Stimulated activated CD4-positive, alpha-beta T cell treated with anti-CD3 and anti-CD28 coated beads, Interleukin-12 subunit alpha, Interleukin-12 subunit beta, amount 100 ng/mL, for 4 hours (primary cell): ENCODE measurements at regions not wholly inside any gene's neighbourhood (a gene's known extent, or its start where the extent isn't known, plus 50 kb on each side); places are given as distances from the start of the nearest gene placed in this dataset.
"Not testable (repeated sequence)": the region's sequence is repeated elsewhere in the genome, so short reads cannot be mapped to it uniquely, and the experiment has no call there.

Experiments used
- DNase-seq: peaks from one replicate; pipeline ENCODE4 v3.0.0-alpha.2; 2020

DNA sequence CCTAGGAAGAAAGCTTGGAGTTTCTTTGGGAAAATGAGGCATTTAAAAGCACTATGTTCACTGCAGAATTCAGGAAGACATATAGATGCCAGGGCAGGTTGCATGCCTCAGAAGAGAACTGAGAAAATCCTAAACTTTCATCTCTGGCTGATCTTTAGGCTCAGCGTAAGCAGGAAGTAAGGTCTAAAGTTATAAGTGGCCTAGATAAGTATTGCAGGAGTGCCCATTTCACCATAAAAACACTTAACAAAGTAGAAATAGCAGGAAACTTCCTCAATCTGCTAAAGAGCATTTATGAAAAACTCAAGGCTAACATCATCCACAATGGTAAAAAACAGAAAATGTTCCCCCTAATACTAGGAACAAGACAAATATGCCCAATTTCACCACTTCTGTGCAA lies 320.3 kb downstream of the BMP2 start:
- no peak for DNase-seq

DNA sequence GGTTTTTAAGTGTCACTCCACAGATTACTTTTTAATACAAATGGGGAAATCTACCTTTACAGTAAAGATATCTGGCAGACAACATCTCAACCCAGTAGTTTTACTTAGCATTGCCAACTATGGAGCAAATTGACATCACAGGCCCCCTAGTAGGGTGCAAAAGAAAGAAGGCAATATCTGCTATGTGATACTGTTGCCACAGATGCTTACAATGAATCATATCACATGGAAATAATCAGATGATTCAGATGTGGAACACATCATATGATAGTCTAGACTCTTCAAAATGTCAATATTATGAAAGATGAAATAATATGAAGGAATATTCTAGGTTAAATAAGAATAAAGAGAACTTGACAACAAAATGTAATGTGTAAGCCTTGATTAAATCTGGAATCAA lies 322.5 kb downstream of the BMP2 start:
- no peak for DNase-seq

DNA sequence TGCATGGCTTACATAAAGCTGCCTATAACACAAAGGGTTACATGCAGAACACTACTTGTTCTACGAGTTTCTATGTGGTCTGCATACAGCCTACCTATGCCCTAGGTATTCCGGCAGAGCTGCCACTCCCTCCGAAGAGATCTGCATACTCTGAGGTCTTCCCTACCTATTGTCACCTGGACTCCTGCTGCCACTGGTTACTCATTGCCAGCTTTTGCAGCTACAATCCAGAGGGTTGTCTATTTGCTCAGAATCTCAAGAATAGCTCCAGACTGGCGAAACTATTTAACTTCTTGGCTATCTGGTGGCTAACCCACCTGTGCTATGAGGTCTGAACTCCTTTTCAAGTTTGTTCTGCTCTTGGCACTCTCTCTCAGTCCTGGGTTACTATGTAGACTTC lies 323.3 kb downstream of the BMP2 start:
- DNase-seq = no peak

DNA sequence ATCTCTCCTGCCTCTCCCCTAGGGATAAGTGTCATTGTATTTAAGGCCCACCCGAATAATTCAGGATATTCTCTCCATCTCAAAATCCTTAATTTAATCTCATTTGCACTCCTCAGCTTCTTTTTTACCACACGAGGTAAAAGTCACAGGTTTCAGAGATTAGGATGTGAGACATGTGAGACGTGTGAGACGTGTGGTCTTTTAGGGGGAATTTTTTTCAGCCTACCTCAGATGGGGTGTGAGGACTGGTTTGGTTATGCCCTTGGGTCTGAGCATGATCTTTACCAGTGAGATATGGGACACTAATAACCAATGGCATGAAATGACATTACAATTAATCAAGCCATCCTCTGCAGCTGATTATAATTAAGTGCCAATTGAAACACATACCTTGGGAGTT lies 324.2 kb downstream of the BMP2 start:
- no peak for DNase-seq

DNA sequence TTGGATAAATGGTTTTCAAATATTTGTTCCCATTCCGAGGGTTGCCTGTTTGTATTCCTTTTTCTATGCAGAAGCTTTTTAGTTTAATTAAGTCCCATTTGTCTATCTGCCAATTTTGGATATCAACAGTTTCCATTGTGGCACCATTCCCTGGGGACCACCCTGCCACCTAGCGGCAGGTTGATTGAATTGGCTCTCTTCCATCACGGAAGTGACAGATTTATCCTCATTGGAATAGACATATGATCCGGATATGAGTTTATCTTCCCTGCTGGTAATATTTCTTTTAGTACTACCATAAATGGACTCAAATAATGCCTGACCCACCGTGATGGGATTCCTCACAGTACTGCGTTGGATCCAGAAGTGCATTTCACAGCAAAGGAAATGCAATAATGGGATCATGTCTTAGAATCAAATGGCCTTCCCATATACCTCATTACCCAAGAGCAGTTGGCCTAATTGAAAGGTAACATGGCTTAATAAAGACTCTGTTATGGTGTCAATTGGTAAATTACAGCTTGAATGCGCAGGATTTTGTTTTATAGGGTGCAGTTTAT lies 327.0 kb downstream of the BMP2 start:
- DNase-seq = no peak

DNA sequence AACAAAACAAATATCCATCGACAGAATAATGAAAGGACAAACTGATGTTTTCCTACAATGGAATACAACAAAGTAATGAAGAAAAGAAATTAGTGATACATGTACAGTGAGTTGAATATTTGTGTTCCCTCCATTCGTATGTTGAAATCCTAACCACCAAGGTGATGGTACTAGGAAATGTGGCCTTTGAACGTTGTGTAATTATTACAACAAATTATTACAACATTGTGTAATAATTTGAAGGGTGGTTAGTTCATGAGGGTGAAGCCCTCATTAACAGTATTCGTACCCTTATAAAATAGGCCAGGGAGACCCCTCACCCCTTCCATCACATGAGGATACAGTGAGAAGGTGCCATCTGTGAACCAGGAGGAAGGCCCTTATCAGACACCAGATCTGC lies 339.4 kb downstream of the BMP2 start:
- DNase-seq = no peak

DNA sequence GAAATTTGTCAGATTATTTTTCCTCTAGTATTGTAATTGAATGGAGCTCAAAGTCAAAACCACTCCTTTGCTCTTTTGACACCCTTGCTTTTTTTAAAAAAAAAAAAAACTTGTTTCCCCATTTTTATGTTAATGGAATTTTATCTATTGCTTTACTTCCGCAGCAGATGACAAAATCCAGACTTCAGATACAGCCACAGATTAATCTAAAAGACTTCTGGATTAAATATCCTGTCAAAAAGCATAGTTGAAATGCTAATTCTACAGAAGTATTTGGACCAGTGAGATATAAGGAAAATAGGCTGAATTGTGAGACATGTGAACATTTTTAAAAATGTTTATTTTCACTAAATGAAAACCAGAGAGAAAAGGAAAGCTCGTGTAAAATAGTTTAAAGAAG lies 341.4 kb downstream of the BMP2 start:
- DNase-seq = no peak

DNA sequence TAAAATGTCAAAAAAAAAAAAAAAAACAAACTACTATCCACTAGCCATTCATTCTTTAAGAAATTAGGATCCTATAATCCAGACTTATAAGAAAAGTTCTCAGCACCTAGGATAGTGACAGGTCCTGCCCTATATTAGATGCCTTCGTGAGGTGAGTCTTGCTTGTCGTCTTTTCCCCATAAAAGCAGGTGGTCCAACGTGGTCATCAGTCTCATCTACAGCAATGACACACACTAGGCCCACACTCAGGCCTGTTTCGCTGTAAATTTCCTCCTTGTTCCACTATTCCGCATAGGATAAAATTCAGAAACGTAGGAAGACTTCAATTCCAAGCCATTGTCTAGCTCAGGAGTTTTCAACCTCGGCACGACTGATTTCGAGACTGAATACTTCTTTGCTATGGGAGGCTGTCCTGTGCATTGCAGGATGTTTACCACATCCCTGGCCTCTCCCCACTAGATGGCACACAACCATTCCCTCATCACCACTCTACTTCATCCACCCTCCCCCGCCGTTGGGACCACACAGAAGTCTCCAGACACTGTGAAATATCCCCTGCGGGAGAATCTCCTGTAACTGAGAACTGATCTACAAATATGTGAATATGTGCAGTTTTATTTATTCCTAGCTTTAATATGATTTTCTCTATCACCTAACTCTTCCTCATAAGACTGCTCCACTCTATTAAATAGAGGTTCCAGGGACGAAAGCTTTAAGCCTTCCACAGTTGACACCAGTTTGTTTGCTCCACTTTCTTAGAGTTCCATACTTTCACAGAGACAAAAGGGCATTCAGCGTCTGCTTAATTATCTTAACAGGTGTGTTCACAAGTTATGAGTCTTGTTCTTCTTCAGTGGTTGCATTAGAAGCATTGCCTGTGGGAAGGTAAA lies 346.3 kb downstream of the BMP2 start:
- DNase-seq = no peak

DNA sequence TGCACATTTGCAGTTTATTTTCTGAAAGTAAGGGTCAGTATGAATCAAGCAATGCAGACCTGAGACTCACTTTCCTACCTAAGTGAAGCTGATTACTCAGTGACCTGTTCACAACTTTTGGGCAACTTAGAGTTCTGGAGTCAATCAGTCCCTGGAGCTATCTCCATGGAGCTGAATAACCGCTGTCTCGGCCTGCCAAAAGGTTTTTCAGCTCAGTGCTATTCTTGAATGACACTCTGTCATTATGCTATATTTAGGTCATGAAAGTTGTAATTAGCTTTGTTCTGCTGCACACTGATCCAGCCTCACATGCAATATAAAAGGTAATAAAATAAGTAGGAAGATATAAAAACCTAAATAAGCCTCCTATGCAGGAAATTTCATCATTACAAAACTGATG lies 356.0 kb downstream of the BMP2 start:
- DNase-seq = no peak

DNA sequence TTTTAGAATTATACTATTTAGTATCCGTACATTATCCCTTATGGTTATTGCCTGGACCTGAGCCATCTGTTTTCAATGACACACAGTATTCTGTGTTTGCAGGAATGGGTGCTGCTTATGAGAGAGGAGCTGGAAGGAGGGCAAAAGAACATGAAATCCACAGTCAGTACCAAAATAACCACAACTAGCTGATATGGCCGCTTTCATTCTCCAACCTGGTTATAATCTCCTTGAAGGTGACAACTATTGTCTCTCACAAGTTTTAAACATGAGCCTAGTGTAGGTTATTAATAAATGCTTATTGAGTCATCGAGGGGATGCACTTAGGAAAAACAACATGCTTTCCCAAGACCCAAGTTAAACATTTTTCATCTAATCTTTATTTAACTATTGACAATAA lies 356.6 kb downstream of the BMP2 start:
- no peak for DNase-seq

DNA sequence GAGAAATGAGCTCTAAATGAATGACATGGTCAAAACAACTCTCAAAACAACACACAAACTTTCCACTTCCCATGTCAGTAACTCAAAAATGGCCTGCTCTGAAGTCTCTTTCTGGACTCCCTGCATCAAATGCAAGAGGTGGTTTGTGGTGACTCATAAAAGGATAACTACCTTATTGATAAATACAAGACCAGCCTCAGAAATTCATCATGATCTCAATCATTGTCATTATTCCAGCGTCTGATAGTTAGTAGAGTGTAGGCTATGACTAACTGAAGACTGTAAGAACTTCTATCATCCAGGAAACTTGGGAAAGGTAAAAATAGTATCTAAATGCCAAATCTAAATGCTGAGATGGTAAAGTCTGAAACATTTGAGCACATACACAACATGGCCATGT lies 369.4 kb downstream of the BMP2 start:
- DNase-seq = no peak

DNA sequence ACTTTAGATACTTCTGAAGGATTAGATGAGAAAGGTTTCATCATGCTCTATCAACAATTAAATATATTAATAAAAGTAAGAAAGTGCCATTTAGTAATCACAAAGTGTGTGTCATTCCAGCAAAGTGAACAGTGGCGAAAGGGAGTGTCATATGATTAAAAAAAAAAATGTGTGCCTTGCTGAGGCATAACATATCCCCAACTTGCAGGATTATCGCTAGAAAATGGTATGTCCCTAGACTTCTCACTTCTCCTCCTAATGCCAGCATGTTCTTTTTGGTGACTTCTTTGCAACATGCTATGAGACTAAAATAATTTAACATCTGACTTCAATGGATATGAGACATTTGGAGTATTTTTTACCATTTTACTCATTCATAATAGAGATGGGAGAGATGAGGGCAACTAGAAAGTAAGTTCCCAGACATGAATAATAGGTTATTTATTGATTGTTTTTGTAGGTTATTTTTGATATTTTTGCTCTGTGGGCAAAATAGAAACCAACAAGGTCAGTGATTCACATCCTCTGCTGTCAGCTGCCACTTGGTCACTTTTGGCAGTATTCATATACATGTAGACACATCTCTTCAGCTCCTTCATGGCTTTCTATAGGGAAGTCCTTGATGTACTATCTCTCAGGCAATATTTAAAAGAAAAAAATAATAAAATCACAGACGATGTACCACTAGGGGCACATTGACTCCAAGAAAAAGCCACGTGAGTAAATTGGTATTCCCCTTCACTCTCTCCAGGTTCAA lies 370.1 kb downstream of the BMP2 start:
- DNase-seq = no peak

DNA sequence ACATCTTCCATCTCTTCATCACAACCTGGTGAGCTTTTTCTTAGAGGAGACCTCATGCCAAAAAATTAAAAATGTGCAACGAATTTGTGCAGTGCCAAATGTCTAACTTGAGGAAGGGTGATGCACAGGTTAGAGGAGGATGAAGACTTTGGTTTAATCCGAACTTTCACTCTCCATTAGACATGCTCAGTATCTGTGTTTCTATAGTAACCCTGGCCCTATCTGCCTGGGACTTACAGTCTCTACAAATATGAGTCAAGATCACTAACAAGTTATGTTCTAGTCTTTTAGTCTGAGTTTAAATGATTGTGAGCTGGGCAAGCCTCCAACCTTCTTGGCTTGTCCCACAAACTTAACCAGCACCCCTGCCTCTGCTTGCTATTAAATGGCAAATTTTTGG lies 377.0 kb downstream of the BMP2 start:
- DNase-seq = no peak

DNA sequence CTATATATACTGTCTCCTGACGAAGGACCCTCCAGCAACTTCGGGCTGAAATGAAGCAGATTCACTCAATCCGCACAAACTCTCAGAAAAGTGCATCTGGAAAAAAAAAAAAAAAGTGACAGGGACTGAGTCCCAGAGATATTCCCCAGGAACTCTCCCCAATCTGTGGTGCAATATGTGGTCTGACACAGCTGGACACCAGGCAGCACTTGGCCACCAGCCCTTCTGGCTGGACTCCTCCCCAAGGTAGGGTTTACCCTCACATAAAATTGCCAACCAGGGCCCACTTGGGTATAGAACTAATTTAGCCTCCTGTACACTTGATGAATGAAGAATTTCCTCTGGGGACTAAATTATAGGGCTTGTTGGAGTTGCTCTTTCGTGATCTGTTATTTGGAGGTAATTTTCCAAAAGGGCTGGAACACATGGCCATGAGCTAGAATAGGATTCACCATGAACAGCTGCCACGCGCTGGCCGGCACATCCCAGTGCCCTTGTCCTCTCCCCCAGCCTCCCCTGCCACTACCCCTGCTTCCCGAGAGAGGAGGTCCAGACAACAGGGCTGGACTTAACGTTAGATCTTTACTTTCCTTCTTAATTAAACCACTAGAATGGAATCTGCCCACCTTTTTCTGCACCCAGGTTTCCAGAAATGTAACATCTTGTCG lies 379.2 kb downstream of the BMP2 start:
- DNase-seq = no peak

DNA sequence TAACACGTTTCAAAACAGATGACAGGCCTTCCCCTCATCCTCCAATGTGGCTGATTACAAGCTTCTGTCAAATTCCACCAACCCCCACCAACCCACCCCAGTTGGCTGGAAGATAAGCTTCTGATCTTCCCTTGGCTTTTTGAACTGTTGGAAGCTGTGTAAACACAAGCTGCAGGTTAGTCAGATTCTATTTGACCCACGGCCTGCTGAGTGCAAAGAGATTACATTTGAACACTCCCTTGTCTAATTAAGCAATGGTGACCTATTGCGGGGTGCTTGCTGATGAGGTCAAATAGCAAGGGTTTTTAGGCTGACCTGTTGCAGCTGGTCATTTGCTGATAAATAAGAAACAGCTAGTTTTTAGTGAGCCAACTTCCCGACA lies 379.7 kb downstream of the BMP2 start:
- no peak for DNase-seq

DNA sequence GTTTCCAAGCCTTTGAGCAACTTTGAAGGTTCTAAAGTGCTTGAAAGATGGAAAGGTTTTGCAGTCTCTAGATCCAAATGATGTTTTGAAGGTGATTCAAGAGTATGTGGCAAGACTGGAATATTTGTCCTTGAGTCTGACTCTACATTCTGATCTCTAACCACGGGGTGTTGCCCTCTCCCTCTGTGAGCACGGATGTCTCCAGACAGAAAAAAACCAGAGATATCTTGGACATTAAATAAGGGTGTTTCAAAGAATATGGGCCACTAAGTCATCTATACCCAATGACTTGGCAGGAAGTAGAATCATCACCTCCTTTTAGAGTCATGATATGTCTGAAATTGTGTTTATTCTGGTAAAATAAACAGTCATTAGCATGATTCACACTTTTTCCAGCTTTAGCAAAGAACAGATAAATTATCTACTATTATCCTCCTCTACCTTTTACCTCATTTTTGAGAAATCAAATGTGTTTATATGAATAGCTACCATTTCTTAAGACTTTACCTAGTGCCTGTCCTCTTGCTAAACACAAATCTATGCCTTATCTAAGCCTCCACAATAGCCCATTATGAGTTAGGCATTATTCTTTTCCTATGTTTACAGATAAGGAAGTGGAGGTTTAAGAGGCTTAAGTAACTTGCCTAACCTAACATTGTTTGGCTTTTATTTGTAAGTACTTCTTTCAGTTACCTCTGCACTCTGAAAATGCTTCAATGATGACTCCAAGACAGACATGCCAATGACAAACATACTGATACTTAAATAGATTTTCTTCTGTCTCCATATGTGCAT lies 384.4 kb downstream of the BMP2 start:
- DNase-seq = no peak

DNA sequence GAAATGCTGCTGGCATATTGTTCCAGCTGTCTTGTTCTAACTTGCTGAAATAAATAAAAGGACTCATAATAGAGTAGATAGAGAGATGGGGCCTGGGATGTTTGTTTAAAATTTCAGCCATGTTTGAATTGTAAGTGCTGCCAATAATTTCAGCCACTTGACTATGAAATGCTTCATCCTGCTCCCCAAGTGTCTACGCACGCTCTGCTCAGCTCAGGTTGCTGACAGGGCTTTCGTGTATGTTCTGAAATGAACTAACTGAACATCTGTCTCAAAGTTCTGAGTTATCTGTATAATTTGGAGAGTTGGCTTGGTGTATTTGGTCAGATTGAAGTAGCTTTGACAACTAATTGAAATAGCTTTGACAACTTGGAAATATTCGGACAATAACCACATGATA lies 387.8 kb downstream of the BMP2 start:
- DNase-seq = no peak

DNA sequence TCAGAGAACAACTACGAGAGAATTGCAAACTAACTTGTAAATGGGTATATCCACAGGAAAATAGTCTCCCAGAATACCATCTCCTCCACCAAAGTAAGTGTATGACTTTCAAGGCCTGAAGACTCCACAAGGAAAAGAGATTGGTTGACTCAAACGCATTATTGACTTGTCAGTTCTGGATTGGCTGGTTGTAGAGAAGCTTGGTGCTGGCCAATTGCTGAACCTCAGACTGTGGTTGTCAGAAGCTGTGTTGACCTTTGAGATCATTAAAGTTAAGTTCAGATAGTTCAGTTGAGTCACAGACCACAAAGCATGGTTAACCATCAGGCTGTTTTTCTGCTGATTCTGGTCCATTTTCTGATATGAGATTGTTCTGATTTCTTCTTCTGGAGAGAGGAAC lies 388.3 kb downstream of the BMP2 start:
- no peak for DNase-seq

DNA sequence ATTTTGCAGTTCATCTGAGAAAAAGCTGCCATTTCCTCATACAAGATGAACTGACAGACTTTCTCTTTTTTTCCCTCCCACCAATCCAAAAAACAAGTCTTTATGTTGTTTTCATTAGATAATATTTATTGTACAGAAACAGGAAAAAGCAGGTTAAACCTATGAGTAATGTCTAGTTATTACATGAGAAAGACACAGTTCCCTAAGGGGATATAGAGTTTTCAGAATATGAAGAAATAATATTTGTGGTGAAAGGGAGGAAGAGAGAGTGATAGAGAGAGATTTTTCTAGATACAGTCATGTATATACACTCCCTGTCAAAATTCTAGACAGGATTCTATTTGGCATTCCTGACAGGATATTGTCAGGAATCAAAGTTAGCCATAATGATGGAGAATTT lies 392.4 kb downstream of the BMP2 start:
- no peak for DNase-seq

DNA sequence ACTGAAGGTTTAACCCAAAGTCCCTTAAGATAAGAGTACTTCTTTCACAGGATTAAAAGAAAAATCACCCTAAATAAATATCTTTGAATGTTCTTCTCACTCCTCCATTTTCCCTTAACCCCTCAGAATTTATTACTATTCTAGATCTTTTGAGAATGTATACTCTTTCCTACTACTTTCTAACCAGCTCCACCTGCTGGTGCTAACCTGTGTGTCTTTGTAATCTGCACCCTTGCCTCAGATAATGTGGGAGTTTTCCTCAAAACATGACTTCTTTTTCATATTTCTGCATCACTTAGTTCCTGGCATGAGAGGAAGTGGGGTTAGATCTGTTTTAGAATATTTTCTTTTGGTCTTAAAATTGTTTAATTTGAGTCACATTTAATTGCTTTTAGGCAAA lies 394.2 kb downstream of the BMP2 start:
- no peak for DNase-seq

DNA sequence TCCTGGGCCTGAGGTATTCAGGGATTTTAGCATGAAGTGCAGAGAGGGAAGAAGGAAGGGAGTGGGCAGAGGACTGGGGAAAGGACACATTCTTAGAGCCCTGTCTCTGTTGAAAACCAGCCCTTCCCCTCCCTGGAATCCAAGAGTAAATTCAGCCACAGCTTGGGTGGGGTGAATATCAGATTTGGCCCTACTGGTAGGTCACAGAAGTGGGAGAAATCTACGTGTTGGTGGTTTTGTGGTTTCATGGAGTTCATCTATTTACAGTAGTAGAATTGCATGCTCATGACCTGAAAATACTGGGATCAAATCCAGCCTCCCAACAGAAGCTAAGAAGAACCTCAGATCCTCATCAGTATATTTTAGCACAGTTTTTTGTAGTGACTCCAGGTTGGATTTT lies 404.4 kb downstream of the BMP2 start:
- DNase-seq = no peak

DNA sequence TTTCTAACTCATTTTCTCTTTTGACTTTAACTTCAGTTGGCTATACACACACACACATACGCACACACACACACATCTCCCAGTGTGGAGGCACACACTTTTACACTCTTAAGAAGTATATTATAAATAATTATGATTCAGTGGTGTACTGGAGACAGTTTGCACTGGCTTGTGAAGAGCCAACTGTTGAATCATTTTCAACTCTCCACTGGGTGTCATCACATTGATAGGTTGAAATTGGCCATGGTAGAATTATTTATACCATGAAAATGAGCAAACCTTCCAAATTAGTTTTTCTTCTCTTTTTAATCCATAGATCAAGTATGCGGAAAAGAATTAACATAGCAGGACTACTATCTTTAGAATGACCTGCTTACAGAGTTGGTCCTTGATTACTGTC lies 407.1 kb downstream of the BMP2 start:
- no peak for DNase-seq

DNA sequence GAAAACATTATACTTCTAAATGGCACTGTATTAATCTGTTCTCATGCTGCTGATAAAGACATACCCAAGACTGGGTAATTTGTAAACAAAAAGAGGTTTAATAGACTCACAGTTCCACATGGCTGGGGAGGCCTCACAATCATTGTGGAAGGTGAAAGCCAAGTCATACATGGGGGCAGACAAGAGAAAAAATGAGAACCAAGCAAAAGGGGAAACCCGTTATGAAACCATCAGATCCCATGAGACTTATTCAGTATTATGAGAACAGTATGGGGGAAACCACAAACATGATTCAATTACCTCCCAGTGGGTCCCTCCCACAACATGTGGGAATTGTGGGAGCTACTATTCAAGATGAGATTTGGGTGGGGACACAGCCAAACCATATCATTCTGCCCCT lies 408.3 kb downstream of the BMP2 start:
- not testable (repeated sequence) for DNase-seq
